NT2/D1 (cell line): ENCODE measurements at regions not wholly inside any gene's neighbourhood (a gene's known extent, or its start where the extent isn't known, plus 50 kb on each side); places are given as distances from the start of the nearest gene placed in this dataset.

Experiments used
- DNase-seq: peaks from one replicate; pipeline ENCODE4 v3.0.0-alpha.2; 2011; ENCODE audit warnings: low read depth, low spot score
- H3K27me3 ChIP-seq: 2 replicates; pipeline ENCODE4 v1.6.0; 2011; ENCODE audit warnings: mild to moderate bottlenecking; ENCODE audit not compliant: insufficient read length, insufficient read depth
- H3K36me3 ChIP-seq: 2 replicates; pipeline ENCODE4 v1.6.1; 2011; ENCODE audit warnings: mild to moderate bottlenecking, low read length, mixed read lengths; ENCODE audit not compliant: insufficient read depth, insufficient read length
- H3K4me1 ChIP-seq: 2 replicates; pipeline ENCODE4 v1.5.1; 2011; ENCODE audit not compliant: insufficient read depth, insufficient read length
- H3K4me3 ChIP-seq: 2 replicates; pipeline ENCODE4 v1.5.1; 2011; ENCODE audit warnings: low read depth; ENCODE audit not compliant: insufficient read length
- H3K9ac ChIP-seq: 2 replicates; pipeline ENCODE4 v1.6.0; 2011; ENCODE audit warnings: low read depth; ENCODE audit not compliant: insufficient read length
- H3K9me3 ChIP-seq: 2 replicates; pipeline ENCODE4 v1.5.1; 2011; ENCODE audit warnings: mild to moderate bottlenecking, low read length; ENCODE audit not compliant: insufficient read depth
- SUZ12 ChIP-seq: IDR thresholded peaks from 2 replicates; pipeline ENCODE4 v1.6.1; 2011; ENCODE audit not compliant: insufficient read length, insufficient read depth; ENCODE audit errors: extremely low read depth
- YY1 ChIP-seq: IDR thresholded peaks from 2 replicates; pipeline ENCODE4 v1.6.1; 2011; ENCODE audit not compliant: insufficient read length, insufficient read depth
- ZNF274 ChIP-seq: IDR thresholded peaks from 2 replicates; pipeline ENCODE4 v1.6.1; 2011; ENCODE audit warnings: mild to moderate bottlenecking, low read depth, low read length

DNA sequence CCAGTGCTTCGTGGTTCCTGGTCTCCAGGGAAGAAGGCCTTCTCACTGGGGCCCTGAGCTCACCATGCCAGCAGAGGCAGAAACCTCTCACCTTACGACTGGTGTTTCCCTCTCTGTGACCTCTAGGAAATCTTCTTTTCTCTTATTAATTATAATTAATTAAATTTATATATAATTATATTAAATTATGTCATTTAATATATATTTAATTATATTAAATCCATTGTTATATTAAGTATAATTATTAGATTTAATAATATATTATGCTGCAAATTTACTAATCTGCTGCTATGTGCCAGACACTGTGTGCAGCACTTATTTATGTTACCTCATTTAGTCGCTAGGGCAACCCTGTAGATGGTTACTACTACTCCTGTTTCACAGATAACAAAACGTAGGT lies 70.3 kb upstream of the MBIP start:
- Histone ChIP-seq H3K4me1 (no peaks in the 10 kb centered on the region), H3K27me3 (no peaks in the 10 kb centered on the region), H3K9me3 (no peaks in the 10 kb centered on the region), H3K36me3 (no peaks in the 10 kb centered on the region), H3K9ac (no peak overlapping the region), H3K4me3 (no peak overlapping the region)
- TF ChIP-seq SUZ12 (no peak), YY1 (no peak), ZNF274 (no peak)
- no peak for DNase-seq

DNA sequence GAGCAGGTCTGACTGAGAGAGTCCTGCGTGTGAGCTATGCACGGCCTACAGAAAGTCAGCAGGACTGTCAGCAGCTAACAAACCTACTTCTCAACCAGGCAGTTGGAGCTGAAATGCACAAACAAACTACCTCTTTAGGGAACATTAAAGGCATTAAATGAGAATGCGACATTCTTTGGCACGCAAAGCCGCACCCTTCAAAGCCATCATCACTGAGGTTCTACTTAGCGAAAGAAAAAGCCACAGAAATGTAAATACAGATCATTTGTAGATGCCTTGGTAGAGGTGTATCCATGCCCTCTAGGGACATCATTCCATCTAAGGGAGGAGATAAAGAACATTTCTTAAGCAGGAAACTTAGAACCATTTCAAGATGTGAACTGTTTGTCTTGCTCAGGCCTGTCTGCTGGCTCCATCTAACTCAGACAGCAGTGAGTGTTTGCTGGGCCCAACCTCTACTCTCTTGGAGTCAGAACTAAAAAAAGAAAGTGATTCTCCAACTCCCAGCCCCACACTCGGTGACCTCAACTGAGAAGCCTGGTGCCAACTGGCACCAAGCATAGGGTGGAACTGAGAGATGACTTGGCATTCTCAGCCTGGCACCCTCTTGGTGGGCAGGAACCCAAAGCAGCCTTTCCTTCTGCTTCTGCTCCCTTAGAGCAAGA lies 63.5 kb upstream of the MBIP start:
- DNase-seq: no peak
- Histone ChIP-seq H3K4me1 (no peaks in the 10 kb centered on the region), H3K9ac (no peak overlapping the region), H3K27me3 (no peaks in the 10 kb centered on the region), H3K9me3 (no peaks in the 10 kb centered on the region), H3K4me3 (no peak overlapping the region), H3K36me3 (no peaks in the 10 kb centered on the region)
- TF ChIP-seq SUZ12 (no peak), ZNF274 (no peak), YY1 (no peak)

DNA sequence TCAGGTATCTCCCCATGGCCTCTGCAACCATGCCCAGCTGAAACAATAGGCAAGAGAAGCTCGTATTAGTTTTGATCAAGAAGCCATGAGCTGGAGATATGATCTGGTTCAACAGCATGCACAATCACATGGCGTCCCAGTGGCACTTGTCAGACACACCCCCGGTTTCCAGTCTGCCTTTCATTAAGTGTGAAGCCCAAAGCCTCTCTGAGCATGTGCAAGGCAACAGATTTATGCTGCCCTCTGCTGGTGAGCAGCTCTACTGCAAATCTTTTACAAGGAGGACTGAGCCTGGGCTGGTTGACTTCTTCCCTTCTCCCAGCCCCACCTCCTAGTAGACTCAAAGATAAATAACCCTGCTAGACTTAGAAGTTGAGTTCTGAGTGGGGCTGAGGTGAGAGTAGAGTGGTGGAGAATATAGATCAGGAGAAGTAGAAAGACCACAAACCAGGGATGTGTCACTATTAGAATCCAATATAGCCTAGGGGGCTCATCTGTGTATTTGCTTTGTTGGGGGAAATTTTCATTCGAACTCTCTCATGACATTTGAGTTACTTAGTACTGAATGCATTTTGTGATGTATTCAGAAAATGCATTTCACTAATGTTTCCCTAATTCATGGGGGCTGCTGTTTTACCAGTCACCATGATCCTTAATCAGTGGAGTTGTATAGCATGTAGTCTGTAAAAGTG lies 53.7 kb upstream of the MBIP start:
- Histone ChIP-seq H3K4me1 (no peaks in the 10 kb centered on the region), H3K9me3 (no peaks in the 10 kb centered on the region), H3K36me3 (no peaks in the 10 kb centered on the region), H3K27me3 (no peaks in the 10 kb centered on the region), H3K4me3 (no peak overlapping the region), H3K9ac (no peak overlapping the region)
- peak; percentile 70 for DNase-seq
- TF ChIP-seq SUZ12 (no peak), ZNF274 (no peak), YY1 (no peak)
